Ovary (tissue), 3 donors: ENCODE measurements at regions not wholly inside any gene's neighbourhood (a gene's known extent, or its start where the extent isn't known, plus 50 kb on each side); places are given as distances from the start of the nearest gene placed in this dataset.

Experiments used
- CTCF ChIP-seq, 3 donors: fragments of 450-650 bp in 2 of 3; fragments of 200-600 bp in 1 of 3; IDR thresholded peaks; one replicate each; pipeline versions ENCODE4 v1.5.1 to v1.8.0; 2016 to 2022; ENCODE audit warnings: antibody characterized with exemption in 3 of 3, mild to moderate bottlenecking in 1 of 3
- EP300 ChIP-seq: sonication (generic); formaldehyde crosslinking; IDR thresholded peaks from one replicate; pipeline ENCODE4 v1.6.1; 2017; ENCODE audit warnings: antibody characterized with exemption
- POLR2A ChIP-seq: fragments of 450-650 bp; IDR thresholded peaks from one replicate; pipeline ENCODE4 v1.6.1; 2017; ENCODE audit warnings: antibody characterized with exemption, mild to moderate bottlenecking, moderate library complexity
- donor health status: DM: no; HTN: no; CAD: no.

- TF ChIP-seq CTCF (IDR thresholded peaks at IDR 0.05) (no peak), POLR2A (no peak), EP300 (no peak)
Measured at GRCh38 chr13:112188298-112188610, 121.3 kb downstream of the SOX1 start.
